Lung (tissue), 11 donors: ENCODE measurements at regions not wholly inside any gene's neighbourhood (a gene's known extent, or its start where the extent isn't known, plus 50 kb on each side); places are given as distances from the start of the nearest gene placed in this dataset.

Source experiments
- ATAC-seq: fragments of 200-7000 bp; cut with Tn5 transposase; one replicate; pipeline ENCODE4 v1.9.1; 2020; ENCODE audit warnings: moderate number of reproducible peaks; ENCODE audit not compliant: insufficient read depth, low FRiP score
- DNase-seq, 3 donors: peaks; one replicate each; pipeline ENCODE4 v3.0.0-alpha.2; 2013 to 2017
- H3K27ac ChIP-seq, 2 donors: one replicate each; pipeline ENCODE4 v1.5.1; 2013; ENCODE audit warnings: mild to moderate bottlenecking in 2 of 2, moderate library complexity in 2 of 2, control low read depth in 1 of 2, inconsistent platforms in 1 of 2, low read depth in 1 of 2, low read length in 1 of 2
- H3K27me3 ChIP-seq, 3 donors: one replicate each; pipeline ENCODE4 v1.5.1; 2013; ENCODE audit warnings: low read length in 2 of 3; ENCODE audit not compliant: control insufficient read depth in 3 of 3, insufficient read depth in 3 of 3
- H3K36me3 ChIP-seq, 4 donors: one replicate each; pipeline ENCODE4 v1.5.1; 2013; ENCODE audit warnings: low read length in 4 of 4, mild to moderate bottlenecking in 1 of 4, moderate library complexity in 1 of 4; ENCODE audit not compliant: control insufficient read depth in 4 of 4, insufficient read depth in 4 of 4
- H3K4me1 ChIP-seq, 5 donors: one replicate each; pipeline ENCODE4 v1.5.1; 2013; ENCODE audit warnings: low read length in 5 of 5, mild to moderate bottlenecking in 2 of 5, moderate library complexity in 1 of 5; ENCODE audit not compliant: control insufficient read depth in 5 of 5, insufficient read depth in 5 of 5
- H3K4me3 ChIP-seq: one replicate; pipeline ENCODE4 v1.5.1; 2013; ENCODE audit warnings: mild to moderate bottlenecking, control low read depth, moderate library complexity
- H3K9ac ChIP-seq, 2 donors: one replicate each; pipeline ENCODE4 v1.5.1; 2013; ENCODE audit warnings: low read length in 2 of 2, control low read depth in 1 of 2; ENCODE audit not compliant: insufficient read depth in 1 of 2
- H3K9me3 ChIP-seq, 4 donors: one replicate each; pipeline ENCODE4 v1.5.1; 2013; ENCODE audit warnings: low read length in 3 of 4, mild to moderate bottlenecking in 1 of 4, moderate library complexity in 1 of 4; ENCODE audit not compliant: control insufficient read depth in 4 of 4, insufficient read depth in 3 of 4
- WGBS, 2 donors: extraction: QIAGEN DNeasy Blood & Tissue Kit; methylation state at CpG; one replicate each; pipeline ENCODE4 v1.1.7; 2013; 5-methylcytosine and 5-hydroxymethylcytosine counted together
- TF ChIP-seq, protein P1 (sequence below): IDR thresholded peaks from 2 replicates; pipeline ENCODE4 v1.5.1; 2012; ENCODE audit warnings: mild to moderate bottlenecking; ENCODE audit errors: control extremely low read depth, extremely low read depth
- donor health status: control.
- donor health status: control.
- donor health status: Bipolar disorder and iron deficiency.
- donor health status: healthy.
- donor health status: DM: yes; HTN: yes; CAD: no.

DNA sequence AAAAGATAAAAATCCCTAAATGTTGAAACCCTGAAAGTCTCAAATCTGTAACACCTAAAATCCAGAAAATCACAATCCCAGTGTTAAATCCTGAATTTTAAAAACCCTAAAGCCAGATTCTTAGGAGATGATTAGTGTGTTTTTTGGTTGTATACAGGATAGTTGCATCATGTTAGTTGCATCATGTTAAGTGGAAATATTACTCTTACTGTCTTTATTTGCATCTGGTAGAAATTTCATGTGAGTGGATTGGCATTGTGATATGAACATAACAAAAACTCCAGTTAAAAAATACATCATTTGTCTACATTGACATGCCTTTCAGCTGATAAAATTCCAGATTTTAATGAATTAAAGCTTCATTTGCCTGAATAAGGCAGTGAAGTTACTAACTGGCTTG is 683.1 kb upstream of the ACVR2A start:
- DNase-seq (no peak), ATAC-seq (no peak)
- Histone ChIP-seq H3K4me3 (no peak overlapping the region), H3K27me3 (no peaks in the 10 kb centered on the region), H3K9ac (no peak overlapping the region), H3K36me3 (no peaks in the 10 kb centered on the region), H3K4me1 (no peaks in the 10 kb centered on the region), H3K27ac (no peak overlapping the region), H3K9me3 (peaks cover 0 to 3% (median 0%) of the 10 kb centered on the region in 4 donors)
- TF ChIP-seq, protein P1, sequence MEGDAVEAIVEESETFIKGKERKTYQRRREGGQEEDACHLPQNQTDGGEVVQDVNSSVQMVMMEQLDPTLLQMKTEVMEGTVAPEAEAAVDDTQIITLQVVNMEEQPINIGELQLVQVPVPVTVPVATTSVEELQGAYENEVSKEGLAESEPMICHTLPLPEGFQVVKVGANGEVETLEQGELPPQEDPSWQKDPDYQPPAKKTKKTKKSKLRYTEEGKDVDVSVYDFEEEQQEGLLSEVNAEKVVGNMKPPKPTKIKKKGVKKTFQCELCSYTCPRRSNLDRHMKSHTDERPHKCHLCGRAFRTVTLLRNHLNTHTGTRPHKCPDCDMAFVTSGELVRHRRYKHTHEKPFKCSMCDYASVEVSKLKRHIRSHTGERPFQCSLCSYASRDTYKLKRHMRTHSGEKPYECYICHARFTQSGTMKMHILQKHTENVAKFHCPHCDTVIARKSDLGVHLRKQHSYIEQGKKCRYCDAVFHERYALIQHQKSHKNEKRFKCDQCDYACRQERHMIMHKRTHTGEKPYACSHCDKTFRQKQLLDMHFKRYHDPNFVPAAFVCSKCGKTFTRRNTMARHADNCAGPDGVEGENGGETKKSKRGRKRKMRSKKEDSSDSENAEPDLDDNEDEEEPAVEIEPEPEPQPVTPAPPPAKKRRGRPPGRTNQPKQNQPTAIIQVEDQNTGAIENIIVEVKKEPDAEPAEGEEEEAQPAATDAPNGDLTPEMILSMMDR, result no peak

DNA sequence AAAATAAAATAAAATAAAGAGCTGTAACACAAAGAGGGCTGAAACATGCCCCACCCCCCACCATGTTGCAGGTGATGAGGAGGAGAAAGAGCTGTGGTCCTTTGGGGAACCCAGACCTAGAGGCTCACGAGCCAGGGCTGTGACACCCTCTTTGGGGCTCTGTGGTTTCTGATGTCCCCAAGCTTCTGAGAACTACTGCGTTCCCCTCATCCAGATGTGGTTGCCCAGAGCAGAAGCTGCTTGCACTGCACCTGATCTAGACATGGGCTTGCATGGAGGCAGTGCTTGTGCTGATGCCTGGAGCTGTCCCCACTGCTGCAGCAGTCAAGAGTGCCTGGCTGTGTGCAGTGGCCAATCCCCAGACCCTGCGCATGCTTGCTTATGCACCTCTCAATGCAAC is 687.9 kb upstream of the ACVR2A start:
- ATAC-seq, result no peak
- Histone ChIP-seq H3K9ac (no peak overlapping the region), H3K36me3 (no peaks in the 10 kb centered on the region), H3K9me3 (peaks cover 0 to 3% (median 0%) of the 10 kb centered on the region in 4 donors), H3K27ac (no peak overlapping the region), H3K4me3 (no peak overlapping the region), H3K27me3 (no peaks in the 10 kb centered on the region), H3K4me1 (no peaks in the 10 kb centered on the region)
- TF ChIP-seq, protein P1, result no peak
- DNase-seq, result no peak
- WGBS, 2 donors, result 88 to 90% methylated on average over 3 of the region's 3 CpGs

DNA sequence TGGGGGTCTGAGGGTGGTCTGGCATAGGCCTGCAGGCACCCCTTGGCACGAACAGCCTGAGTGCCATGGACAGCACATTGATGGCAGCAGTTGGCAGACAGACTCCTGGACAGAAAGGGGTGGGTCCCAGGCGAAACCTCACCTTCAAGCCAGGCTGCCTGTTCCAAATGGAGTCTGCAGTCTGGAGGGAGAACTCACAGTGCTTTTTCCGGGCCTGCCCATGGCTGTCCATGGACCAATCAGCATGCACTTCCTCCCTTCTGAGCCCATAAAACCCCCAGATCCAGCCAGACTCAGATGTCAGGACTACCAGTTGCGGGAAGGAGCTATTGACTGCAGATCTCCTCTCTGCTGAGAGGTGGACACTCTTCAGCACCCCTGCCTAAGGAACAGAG is 694.6 kb upstream of the ACVR2A start:
- Histone ChIP-seq H3K27me3 (no peaks in the 10 kb centered on the region), H3K36me3 (no peaks in the 10 kb centered on the region), H3K9me3 (peaks cover 0 to 3% (median 0%) of the 10 kb centered on the region in 4 donors), H3K27ac (no peak overlapping the region), H3K4me1 (no peaks in the 10 kb centered on the region), H3K4me3 (no peak overlapping the region), H3K9ac (no peak overlapping the region)
- 80 to 86% methylated on average over 4 of the region's 4 CpGs for WGBS, 2 donors
- ATAC-seq (no peak), DNase-seq (no peak)
- TF ChIP-seq, protein P1, result no peak

DNA sequence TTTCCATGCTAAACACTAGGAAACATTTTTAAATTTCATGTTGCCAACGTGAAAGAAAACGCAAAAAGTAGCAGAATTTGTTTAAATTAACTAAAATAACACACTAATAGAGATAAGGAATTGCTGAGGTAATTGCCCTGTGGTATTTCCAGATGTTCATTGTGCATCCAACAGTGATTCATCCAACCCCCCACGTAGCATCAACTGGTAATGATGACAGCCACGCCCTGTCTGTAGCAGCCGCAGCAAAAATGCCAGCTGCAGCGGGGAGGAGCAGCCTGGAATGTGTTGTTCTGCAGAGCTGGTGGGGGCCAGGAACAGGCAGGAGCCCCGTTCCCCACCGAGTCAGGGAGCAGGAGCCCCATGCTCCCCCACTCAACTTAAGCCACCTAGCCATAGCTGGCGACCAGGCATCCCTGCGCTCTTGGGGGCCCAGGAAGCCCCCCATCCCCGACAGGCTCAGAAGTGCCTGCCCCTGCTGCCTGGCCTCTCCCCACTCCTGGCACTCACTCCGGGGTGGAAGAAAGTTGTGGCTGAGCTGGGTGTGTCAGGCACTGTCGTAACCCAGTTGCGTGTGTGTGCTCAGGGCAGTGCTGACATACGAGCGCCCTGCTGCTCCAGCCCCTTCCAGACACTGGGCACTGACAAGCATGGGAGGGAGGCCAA is 695.1 kb upstream of the ACVR2A start:
- no peak overlapping the region for H3K9ac ChIP-seq
- no peak overlapping the region for H3K27ac ChIP-seq
- no peak overlapping the region for H3K4me3 ChIP-seq
- no peaks in the 10 kb centered on the region for H3K27me3 ChIP-seq
- 85 to 86% methylated on average over 16 of the region's 16 CpGs for WGBS, 2 donors
- H3K9me3 ChIP-seq, result peaks cover 0 to 3% (median 0%) of the 10 kb centered on the region in 4 donors
- H3K36me3 ChIP-seq, result no peaks in the 10 kb centered on the region
- no peaks in the 10 kb centered on the region for H3K4me1 ChIP-seq
- no peak for DNase-seq
- ATAC-seq, result no peak
- TF ChIP-seq, protein P1, result no peak
